Activated CD4-positive, alpha-beta T cell treated with anti-CD3 and anti-CD28 coated beads, Interleukin-2, amount 50 U/mL, for 24 hours (primary cell): ENCODE measurements at regions not wholly inside any gene's neighbourhood (a gene's known extent, or its start where the extent isn't known, plus 50 kb on each side); places are given as distances from the start of the nearest gene placed in this dataset.
"Not testable (repeated sequence)": the region's sequence is repeated elsewhere in the genome, so short reads cannot be mapped to it uniquely, and the experiment has no call there.

Source experiments
- DNase-seq, 2 donors: peaks; one replicate each; pipeline ENCODE4 v3.0.0-alpha.2; 2020; ENCODE audit warnings: low read depth in 1 of 2, low spot score in 1 of 2

DNA sequence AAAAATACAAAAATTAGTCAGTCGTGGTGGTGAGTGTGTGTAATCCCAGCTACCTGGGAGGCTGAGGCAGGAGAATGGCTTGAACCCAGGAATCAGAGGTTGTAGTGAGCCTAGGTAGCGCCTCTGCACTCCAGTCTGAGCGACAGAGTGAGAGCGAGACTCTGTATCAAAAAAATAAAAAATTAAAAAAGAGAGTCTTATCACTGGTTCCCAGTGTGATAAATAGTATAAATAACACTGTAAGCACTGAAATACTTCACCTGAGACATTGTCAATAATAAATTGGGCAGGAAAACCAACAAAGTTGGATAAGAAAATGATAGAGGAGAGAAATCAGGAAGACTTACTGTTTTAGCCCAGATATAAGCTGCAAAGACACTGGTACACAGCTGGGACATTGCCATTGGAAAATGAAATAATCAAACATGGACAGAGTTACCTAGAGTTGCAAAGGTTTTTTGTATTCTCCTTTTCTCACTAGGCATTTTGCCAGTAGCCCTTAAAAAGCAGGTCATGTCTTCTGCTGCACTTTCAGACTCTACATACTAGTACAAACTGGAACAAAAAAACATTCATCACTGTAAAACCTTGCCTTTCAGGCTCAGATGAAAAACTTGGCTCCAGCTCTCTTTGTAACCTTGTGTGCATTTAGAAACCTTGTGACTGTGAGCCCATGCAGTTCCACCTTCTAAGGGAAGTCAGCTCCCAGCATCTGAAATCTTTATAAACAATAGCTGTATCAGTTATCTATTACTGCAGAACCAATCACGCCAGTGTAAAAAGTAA is 55.0 kb upstream of the PPP1R2C start:
- DNase-seq: no peak

DNA sequence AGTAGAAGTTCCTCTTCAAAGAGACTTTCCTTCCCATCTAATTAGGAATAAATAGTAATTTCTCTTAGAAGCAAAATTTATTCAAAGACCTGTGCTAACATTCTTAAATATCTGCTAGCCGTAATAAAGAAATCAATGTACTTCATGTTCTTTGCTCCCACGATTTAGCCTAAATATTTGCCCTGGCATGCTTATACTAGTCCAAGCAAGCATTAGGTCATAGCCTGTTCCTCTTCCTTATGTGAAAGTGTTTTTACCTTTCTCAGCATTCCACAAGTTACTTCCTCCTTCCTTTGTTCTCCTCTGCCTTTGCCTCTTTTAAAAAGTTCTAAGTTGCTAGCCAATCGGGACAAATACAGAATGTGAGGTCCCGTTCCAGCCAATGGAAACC is 55.6 kb upstream of the PPP1R2C start:
- DNase-seq: not testable (repeated sequence)

DNA sequence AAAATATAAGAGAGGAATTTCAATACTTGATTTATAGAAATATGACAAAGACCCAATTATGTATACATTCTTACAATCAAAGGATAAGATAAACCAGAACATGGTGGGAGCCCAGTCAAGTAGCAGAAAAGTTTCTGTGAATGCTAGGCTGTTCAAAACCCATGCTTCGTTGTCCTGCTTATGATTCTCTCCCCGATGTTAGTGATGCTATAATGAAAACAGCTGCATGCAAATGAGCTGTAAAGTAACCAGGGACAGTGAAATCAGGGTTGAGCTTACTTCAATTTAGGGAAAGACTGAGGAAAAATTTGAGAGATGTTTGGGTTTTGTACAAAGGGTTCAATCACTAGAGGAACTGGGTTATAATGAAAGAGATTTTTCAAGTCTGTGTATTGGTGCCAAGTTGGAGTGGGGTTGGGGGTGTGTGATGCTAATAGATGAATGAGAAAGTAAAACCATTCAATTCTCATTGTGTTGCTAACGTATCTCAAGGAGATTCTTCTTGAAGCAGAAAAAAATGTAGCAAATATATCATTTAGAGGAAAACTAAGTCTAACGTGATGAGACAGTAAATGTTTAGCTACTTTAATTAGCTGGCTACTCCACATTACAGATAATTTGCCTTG is 59.3 kb upstream of the PPP1R2C start:
- DNase-seq: no peak

DNA sequence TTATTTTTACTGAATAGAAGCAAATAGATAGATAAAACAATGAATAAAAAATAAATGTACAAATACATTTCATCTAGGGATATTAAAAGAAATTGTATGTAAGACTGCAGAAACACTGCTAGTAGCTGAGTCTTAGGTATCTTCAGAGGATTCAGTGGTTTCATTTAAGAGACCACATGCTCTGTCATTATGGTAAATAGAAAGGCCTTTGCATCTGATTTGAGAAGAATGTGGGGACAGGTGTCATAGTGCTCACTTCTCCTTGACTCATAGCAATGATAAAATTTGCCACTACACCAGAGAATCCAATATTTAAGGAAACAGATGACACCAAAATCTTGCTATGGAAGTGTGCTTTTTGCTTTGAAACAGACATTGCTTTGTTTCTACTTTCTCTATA is 59.8 kb upstream of the PPP1R2C start:
- no peak for DNase-seq

DNA sequence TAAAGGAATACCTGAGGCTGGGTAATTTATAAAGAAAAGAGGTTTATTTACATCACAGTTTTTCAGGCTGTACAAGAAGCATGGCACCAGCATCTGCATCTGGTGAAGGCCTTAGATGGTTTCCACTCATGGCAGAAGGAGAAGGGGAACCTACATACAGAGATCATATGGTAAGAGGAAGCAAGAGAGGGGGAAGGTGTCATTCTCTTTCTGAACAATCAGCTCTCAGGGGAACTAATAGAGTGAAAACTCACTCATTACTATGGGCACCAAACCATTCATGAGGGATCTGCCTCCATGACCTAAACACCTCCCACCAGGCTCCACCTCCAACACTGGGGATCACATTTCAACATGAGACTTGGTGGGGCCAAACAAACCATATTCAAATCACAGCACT is 61.7 kb upstream of the PPP1R2C start:
- no peak for DNase-seq

DNA sequence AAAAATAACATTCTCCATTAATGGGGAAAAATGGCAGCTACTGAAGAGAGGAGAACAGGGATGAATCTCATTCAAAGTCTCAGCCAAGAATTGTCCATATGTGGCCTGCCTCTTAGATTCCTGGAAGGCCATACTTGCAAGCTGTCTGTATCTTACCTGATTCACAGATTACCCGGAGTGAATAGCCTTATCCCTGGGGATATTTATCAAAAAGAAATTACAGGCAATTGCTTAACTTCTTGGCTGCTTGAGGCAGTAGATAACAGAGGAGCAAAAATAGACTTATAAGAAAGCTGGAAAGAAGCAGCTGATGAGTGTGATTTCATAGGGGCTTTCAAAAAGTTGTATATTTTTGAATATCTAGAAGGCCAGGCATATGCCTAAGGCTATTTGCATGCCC is 68.8 kb upstream of the PPP1R2C start:
- no peak for DNase-seq

DNA sequence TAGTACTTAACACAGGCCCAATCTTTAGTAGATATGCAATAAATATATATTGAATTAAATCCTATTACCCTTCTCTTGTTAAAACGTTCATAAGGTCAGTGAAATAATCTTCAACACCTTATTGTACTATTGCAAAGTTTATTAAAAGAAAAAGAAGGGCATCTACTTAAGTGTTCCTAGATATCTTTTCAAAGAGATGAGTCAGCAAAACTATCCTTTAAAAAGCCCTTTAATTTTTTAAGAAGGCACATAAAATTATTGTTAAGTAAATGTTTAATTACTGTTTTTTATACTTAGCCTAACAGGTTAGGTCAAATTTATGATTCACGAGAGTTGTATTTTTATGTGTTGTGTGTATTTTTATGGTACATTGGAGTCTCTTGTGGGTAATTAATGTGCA is 77.3 kb upstream of the PPP1R2C start:
- no peak for DNase-seq

DNA sequence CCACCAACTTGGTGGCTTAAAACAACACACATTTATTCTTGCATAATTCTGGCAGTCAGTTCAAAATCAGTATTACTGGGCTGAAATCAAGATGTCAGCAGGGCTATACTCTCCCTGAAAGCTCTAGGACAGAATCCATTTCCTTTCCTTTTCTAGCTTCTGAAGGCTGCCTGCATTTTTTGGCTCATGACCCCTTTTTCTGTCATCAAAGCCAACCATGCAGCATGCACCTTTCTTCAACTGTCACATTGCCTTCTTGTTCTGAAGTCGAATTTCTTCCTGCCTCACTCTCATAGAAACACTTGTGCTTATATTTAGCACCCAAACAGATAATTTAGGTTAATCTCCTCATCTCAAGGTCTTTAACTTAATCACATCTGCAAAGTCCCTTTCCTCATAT is 79.8 kb upstream of the PPP1R2C start:
- no peak for DNase-seq

DNA sequence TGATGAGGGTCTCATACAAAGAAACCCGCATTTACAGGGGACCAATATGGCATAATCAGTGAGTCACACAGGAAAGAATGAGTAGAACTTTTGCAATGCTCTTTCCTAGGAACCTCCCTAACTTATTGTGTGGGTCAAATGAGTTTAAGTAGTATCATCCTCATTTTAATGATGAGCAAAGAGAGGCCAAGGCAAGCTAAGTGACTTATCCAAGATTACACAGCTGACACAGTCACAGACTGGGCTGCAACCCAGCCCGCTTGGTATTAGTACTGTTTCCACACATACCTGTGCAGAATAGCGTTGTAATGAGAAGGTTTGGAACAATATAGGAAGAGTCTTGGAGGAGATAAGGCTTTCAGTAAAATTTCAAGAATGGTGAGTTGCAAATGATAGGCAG is 91.0 kb upstream of the PPP1R2C start:
- no peak for DNase-seq

DNA sequence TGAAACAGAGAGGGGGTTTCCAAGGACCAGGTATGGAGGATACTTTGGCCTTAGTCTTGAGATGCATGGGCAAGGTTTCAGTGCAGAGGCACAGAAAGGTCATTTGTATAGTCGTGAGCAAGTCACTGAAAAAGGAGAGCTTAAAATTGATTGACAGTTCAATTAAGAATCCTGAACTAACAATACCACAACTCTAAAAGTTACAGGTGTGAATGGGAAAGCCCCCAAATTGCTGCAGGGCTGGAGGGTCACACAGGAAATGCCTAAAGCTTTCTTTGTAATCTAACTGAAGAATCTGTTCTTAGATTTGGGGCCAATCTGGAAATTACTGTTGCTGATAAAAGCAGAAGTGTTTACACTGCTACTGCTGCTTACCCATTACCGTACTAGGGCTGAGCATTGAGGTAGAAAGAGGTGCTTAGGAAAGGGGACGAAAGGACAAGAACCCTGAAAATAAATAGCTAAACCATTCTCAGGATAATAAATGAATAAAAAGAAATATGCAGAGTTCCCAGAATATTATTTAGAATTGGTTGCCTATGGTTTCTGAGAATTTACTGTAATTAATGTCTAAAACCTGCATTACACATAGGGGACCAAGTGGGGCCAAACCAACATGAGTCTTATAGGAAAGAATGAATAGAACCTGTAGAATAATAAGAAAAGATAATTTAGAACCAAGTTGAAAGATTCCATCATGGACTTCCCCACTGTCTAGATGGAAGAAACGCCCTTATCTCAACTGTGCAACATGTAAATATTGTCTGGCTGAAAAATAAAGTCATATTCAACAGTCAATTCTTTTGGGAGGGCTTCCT is 91.9 kb upstream of the PPP1R2C start:
- DNase-seq: no peak

DNA sequence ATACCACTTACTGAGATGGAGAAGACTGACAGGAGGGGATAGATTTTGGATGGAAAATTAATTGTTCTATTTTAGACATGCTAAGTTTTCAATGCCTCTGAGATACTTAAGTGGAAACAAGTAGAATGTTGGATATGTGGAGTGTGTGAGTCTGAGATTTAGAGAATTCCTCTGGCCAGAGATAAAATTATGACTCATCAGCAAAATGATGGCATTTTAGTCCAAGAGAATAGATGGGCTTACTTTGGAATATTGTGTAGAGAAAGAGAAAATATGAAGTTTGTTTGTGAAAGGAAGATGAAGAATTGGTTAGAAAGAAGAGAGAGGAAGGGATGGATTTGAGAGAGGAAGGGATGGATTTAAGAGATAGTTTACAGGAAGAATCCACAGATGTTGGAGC is 108.6 kb upstream of the PPP1R2C start:
- no peak for DNase-seq

DNA sequence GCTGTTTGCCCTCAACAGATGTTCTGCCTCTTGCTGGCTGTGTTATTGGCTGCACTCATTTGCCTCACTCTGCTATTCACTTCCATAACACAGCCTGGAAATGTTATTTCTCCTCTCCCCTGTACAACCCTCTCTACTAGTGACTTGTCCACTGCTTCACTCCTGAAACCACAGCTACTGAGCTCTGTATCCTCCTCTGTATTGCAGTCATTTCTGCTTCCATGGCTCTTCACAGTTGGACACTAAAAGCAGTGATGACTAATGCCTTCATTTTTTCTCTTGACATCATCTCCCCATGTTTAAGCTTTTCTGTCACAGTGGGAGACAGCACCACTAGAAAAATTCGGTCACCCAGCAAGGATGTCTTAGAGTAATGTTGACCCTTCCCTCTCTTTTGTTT is 123.0 kb upstream of the PPP1R2C start:
- DNase-seq: no peak

DNA sequence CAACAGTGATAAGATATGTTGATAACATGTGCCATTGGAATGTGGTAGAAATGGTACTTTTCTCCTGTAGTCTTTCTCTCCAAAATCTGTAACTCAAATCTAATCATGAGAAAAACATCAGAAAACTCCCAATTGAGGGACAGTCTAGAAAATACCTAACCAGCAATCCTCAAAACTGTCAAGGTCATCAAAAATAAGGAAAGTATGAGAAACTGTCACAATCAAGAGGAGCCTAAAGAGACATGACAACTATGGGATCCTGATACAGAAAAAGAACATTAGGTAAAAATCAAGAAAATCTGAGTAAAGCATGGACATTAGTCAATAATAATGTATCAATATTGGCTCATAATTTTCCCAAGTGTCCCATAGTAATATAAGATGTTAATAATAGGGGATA is 124.5 kb upstream of the PPP1R2C start:
- DNase-seq: no peak

DNA sequence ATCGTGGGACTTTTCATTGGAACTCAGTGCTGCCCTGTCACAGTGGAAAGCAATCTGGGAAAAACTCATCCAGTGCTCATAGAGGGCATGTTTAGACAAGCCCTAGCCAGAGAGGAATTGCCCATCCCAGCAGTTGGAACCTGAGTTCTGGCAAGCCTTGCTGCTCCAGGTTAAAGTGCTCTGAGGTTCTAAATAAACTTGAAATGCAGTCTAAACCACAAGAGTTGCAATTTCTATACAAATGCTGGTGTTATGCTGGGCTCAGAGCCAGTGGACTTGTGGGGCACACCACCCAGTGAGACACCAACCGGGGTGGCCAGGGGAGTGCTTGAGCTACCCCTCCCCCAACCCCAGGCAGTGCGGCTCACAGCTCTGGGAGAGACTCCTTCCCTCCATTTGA is 142.8 kb upstream of the PPP1R2C start:
- DNase-seq: no peak

DNA sequence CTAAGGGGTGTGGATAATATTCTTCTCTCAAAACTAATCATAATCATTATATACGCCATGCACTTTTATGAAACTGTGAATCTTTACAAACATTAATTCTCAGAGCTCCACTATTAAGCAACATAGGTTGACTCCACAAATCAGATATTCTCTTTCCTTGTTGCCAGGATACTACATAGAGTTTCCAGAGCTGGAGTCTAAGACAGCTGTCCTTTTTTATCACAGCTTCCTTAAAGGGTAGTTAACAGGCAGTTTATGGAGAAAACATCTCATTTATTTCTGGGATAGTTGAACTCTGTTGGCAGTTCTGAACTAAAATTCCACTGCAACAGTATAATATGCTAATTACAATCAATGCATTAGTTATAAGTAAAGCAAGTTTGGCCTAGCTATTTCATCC is 152.1 kb upstream of the PPP1R2C start:
- no peak for DNase-seq

DNA sequence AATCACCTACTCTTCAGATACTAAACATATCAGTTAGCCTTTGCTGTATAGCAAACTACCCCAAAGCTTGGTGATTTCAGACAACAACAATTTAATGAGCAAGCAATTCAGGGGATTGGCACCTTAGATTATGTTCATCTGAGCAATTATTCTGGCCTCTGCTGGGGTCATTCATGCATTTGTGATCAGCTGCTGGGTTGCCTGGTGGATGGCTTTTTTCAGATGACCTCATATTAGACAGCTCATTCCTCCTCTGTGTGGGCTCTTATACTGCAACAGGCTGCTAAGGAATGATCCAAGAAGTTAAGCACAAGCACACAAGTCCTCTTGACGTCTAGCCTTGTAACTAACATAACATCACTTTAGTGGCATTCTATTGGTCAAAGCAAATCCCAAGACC is 153.0 kb upstream of the PPP1R2C start:
- no peak for DNase-seq

DNA sequence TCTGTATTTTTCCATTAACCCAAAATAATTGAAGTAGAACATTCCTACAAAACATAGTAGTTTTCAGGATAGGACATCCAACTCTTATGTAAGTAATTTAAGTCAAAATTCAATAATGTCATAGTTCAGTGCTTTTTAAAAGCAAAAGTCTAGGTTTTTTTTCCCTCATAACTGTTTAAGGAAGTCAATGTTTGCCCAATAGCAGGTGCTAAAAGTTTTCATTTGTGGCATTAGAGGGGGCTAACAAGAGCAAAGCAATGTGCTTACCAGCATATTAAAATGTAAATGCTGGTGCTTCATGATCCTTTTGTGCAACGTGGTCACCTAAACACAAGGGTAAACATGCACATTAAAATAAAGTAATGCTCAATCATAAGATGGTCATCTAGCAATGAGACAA is 155.2 kb upstream of the PPP1R2C start:
- DNase-seq: no peak

DNA sequence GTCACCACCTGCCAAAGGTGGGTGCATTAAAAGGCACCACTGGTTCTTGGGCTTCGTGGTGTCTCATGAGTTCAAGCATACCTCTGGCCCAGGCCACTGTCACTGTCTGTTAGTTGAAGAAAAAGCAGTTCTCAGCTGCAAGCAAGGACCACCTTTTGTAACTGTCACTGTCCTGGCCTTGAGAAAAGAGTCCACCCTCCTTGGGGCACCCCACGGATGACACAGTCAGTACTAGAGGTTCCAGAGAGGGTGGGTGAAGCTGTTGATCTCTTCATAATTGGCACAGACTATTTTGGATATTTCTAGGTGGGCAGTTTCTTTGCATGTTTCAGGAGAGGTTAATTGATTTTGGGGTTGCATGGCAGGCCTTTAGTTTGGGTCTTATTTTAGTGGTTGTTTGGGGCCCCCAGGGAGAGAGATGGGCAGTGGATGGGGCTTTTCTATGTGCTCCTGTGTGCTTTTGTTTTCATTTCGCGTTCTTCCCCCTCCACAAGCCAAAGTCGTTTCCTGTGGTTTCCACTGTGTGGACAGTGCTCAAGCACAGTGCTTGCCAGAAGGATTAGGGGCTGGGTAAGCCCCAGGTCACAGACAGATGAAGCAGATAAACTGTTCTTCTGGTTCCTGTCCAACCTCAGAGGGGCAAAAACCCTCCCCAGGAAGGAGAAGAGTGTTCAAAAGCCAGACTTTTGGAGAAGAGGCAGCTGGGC is 156.2 kb upstream of the PPP1R2C start:
- no peak for DNase-seq

DNA sequence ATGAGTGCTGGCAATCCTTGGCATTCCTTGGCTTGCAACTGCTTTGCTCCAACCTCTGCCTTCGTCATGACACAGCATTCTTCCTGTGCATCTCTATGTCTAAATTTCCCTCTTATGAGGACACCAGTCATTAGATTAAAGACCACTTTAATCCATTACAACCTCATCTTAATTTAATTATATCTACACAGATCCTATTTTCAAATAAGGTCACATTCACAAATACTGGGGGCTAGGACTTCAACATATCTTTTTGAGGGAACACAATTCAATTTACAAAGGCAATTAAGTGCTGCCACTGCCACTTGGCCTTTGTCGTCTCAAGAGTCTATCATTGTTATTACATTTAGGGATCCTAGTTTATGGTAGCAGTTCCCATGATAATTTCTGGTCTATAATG is 163.7 kb upstream of the PPP1R2C start:
- no peak for DNase-seq

DNA sequence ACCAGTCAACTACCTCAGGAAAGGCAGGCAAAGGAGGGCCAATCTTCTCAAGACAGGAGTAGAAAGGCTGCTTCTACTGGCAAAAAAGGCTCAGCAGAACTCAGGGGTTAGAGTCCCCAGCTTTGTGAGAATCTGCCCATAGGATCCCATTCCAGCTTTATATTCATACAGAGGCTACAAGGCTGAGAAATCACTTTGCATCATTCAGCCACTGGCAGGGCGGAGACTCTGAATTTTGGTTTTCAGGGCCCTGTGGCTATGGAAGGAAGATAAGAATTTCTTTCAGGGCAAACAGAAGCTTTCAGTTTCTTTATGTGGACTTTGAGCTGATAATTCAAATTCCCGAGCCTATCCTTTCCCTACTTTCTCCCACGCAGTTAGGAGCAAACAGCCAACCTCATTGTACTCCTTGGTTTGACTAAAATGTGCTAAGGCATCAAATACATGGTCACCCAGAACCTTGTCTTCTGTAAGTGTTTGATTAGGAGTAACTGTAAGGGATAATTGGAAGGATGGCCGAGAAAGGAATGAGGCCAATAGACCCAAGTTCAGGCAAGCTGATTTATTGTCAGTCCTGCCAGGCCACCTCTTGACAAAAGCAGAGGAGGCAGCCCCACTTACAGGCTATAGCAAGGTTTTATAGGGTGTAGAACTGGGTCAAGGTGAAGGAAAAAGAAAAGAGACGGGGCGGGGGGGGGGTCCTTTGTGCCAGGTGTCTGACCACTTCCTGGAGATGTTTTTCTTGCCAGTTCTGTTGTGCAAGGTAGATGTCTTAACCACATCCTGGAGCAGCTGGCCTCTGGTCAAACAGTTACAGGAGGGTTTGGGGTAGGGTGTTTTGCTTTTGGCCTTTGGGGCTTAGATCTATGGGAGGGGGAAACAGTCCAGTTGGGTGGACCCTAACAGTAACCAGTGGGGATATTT is 165.3 kb upstream of the PPP1R2C start:
- no peak for DNase-seq
